Hepatocyte (in vitro differentiated cells): ENCODE measurements at regions not wholly inside any gene's neighbourhood (a gene's known extent, or its start where the extent isn't known, plus 50 kb on each side); places are given as distances from the start of the nearest gene placed in this dataset.
"Not testable (repeated sequence)": the region's sequence is repeated elsewhere in the genome, so short reads cannot be mapped to it uniquely, and the experiment has no call there.

Experiments used
- CTCF ChIP-seq: fragments of 200-600 bp; sonication (generic); IDR thresholded peaks from 2 replicates; pipeline ENCODE4 v1.5.1; 2016; ENCODE audit warnings: antibody characterized with exemption, mild to moderate bottlenecking; ENCODE audit not compliant: poor library complexity
- EZH2 ChIP-seq: fragments of 200-600 bp; sonication (generic); IDR thresholded peaks from 2 replicates; pipeline ENCODE4 v1.6.1; 2016; ENCODE audit warnings: antibody characterized with exemption, mild to moderate bottlenecking, borderline replicate concordance

GRCh38 chr6:58003417-58004167 lies 686.2 kb downstream of the PRIM2 start:
- TF ChIP-seq CTCF, EZH2: not testable (repeated sequence)
